ENCODE measurements at regions not wholly inside any gene's neighbourhood (a gene's known extent, or its start where the extent isn't known, plus 50 kb on each side); places are given as distances from the start of the nearest gene placed in this dataset.

- H3K9ac ChIP-seq (ENCODE audit: low read length) = no peak overlapping the region
- H3K4me3 ChIP-seq (ENCODE audit: low read length) = peak overlapping the region; percentile 25
- H3K27ac ChIP-seq (ENCODE audit: low read length) = no peak overlapping the region
- no peaks in the 10 kb centered on the region for H3K36me3 ChIP-seq (ENCODE audit: control insufficient read depth, low read depth, low read length)
- H3K4me1 ChIP-seq (ENCODE audit: control insufficient read depth, low read depth, low read length) = peaks cover 59% of the 10 kb centered on the region
- no peaks in the 10 kb centered on the region for H3K9me3 ChIP-seq (ENCODE audit: control insufficient read depth, low read depth, low read length)
- H3K27me3 ChIP-seq (ENCODE audit: control insufficient read depth, insufficient read depth, low read length) = no peaks in the 10 kb centered on the region
Observed at GRCh38 chr3:28077572-28077971, 163.8 kb upstream of the CMC1 start.

DNA sequence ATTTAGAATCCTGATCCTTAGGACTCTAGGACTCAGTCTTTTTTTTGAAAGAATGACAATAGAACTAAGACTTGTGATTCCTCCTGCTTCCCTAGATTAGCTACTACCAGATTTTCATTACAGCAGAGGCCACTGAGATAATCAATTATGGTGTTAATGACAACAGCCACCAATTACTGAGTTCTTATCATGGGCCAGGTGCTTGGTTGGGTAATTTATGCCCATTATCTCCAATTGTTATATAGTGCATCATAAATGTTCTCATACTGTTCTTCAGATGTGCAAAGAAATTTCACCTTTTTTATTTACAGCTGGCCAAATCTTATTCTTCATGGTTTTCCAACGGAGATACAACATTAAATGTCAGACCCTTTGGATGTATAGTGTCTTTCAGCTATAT lies 162.9 kb upstream of the CMC1 start:
- Histone ChIP-seq H3K27ac (ENCODE audit: low read length) (no peak overlapping the region), H3K9ac (ENCODE audit: low read length) (no peak overlapping the region), H3K27me3 (ENCODE audit: control insufficient read depth, insufficient read depth, low read length) (no peaks in the 10 kb centered on the region), H3K4me1 (ENCODE audit: control insufficient read depth, low read depth, low read length) (peaks cover 59% of the 10 kb centered on the region), H3K36me3 (ENCODE audit: control insufficient read depth, low read depth, low read length) (no peaks in the 10 kb centered on the region), H3K9me3 (ENCODE audit: control insufficient read depth, low read depth, low read length) (no peaks in the 10 kb centered on the region), H3K4me3 (ENCODE audit: low read length) (no peak overlapping the region)

- H3K4me3 ChIP-seq (ENCODE audit: low read length) = no peak overlapping the region
- H3K27ac ChIP-seq (ENCODE audit: low read length) = no peak overlapping the region
- H3K9me3 ChIP-seq (ENCODE audit: control insufficient read depth, low read depth, low read length) = no peaks in the 10 kb centered on the region
- no peaks in the 10 kb centered on the region for H3K36me3 ChIP-seq (ENCODE audit: control insufficient read depth, low read depth, low read length)
- no peaks in the 10 kb centered on the region for H3K27me3 ChIP-seq (ENCODE audit: control insufficient read depth, insufficient read depth, low read length)
- H3K4me1 ChIP-seq (ENCODE audit: control insufficient read depth, low read depth, low read length) = peaks cover 51% of the 10 kb centered on the region
- H3K9ac ChIP-seq (ENCODE audit: low read length) = no peak overlapping the region
Observed at GRCh38 chr3:28080716-28081115, 160.7 kb upstream of the CMC1 start.

- Histone ChIP-seq H3K9me3 (ENCODE audit: control insufficient read depth, low read depth, low read length) (no peaks in the 10 kb centered on the region), H3K27ac (ENCODE audit: low read length) (no peak overlapping the region), H3K4me1 (ENCODE audit: control insufficient read depth, low read depth, low read length) (peaks cover 50% of the 10 kb centered on the region), H3K9ac (ENCODE audit: low read length) (no peak overlapping the region), H3K4me3 (ENCODE audit: low read length) (peak overlapping the region; percentile 28), H3K27me3 (ENCODE audit: control insufficient read depth, insufficient read depth, low read length) (no peaks in the 10 kb centered on the region), H3K36me3 (ENCODE audit: control insufficient read depth, low read depth, low read length) (no peaks in the 10 kb centered on the region)
Observed at GRCh38 chr3:28081533-28081947, 159.9 kb upstream of the CMC1 start.

- Histone ChIP-seq H3K9ac (ENCODE audit: low read length) (no peak overlapping the region), H3K4me1 (ENCODE audit: control insufficient read depth, low read depth, low read length) (no peaks in the 10 kb centered on the region), H3K27ac (ENCODE audit: low read length) (no peak overlapping the region), H3K9me3 (ENCODE audit: control insufficient read depth, low read depth, low read length) (no peaks in the 10 kb centered on the region), H3K36me3 (ENCODE audit: control insufficient read depth, low read depth, low read length) (no peaks in the 10 kb centered on the region), H3K27me3 (ENCODE audit: control insufficient read depth, insufficient read depth, low read length) (no peaks in the 10 kb centered on the region), H3K4me3 (ENCODE audit: low read length) (no peak overlapping the region)
Observed at GRCh38 chr3:28087591-28087990, 153.8 kb upstream of the CMC1 start.

- H3K9ac ChIP-seq (ENCODE audit: low read length) = no peak overlapping the region
- peaks cover 3% of the 10 kb centered on the region for H3K9me3 ChIP-seq (ENCODE audit: control insufficient read depth, low read depth, low read length)
- H3K4me1 ChIP-seq (ENCODE audit: control insufficient read depth, low read depth, low read length) = no peaks in the 10 kb centered on the region
- H3K36me3 ChIP-seq (ENCODE audit: control insufficient read depth, low read depth, low read length) = no peaks in the 10 kb centered on the region
- H3K27ac ChIP-seq (ENCODE audit: low read length) = no peak overlapping the region
- H3K4me3 ChIP-seq (ENCODE audit: low read length) = no peak overlapping the region
- no peaks in the 10 kb centered on the region for H3K27me3 ChIP-seq (ENCODE audit: control insufficient read depth, insufficient read depth, low read length)
Observed at GRCh38 chr3:28088811-28089526, 152.4 kb upstream of the CMC1 start.

DNA sequence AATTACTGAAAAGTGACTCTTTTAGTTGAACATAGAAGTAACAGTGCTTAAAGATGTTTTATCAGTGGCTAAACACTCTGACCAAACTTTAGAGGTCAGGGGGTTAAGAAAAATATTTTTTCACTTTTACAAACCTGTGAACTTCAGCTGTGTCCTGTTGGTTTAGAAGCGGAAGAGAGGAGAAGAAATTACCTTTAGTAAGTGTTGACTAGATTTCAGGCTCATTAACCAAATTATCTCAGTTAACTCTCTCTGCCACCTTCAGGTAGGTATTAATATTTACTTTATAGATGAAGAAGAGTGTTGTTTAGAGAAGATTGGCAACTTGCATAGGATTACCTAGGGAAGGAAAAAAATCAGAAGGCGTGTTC lies 151.9 kb upstream of the CMC1 start:
- no peaks in the 10 kb centered on the region for H3K4me1 ChIP-seq (ENCODE audit: control insufficient read depth, low read depth, low read length)
- H3K36me3 ChIP-seq (ENCODE audit: control insufficient read depth, low read depth, low read length) = no peaks in the 10 kb centered on the region
- peaks cover 3% of the 10 kb centered on the region for H3K9me3 ChIP-seq (ENCODE audit: control insufficient read depth, low read depth, low read length)
- H3K27me3 ChIP-seq (ENCODE audit: control insufficient read depth, insufficient read depth, low read length) = no peaks in the 10 kb centered on the region
- H3K9ac ChIP-seq (ENCODE audit: low read length) = no peak overlapping the region
- H3K4me3 ChIP-seq (ENCODE audit: low read length) = no peak overlapping the region
- H3K27ac ChIP-seq (ENCODE audit: low read length) = no peak overlapping the region

DNA sequence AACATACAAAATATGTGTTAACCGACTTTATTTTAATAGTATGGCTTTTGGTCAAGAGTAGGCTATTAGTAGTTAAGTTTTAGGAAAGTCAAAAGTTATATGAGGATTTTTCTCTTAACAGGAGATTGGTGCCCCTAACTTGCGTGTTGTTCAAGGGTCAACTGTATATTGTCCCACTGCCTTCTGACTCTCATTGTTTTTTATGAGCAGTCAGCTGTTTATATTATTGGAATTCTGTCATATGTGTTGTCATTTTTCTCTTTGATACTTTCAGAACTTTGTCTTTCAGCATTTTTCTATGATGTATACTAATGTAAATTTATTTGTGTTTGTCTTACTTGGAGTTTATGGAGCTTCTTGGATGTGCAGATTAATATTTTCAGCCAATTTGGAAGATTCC lies 142.1 kb upstream of the CMC1 start:
- Histone ChIP-seq H3K9me3 (ENCODE audit: control insufficient read depth, low read depth, low read length) (peaks cover 11% of the 10 kb centered on the region), H3K27ac (ENCODE audit: low read length) (no peak overlapping the region), H3K36me3 (ENCODE audit: control insufficient read depth, low read depth, low read length) (no peaks in the 10 kb centered on the region), H3K9ac (ENCODE audit: low read length) (no peak overlapping the region), H3K4me1 (ENCODE audit: control insufficient read depth, low read depth, low read length) (no peaks in the 10 kb centered on the region), H3K4me3 (ENCODE audit: low read length) (no peak overlapping the region), H3K27me3 (ENCODE audit: control insufficient read depth, insufficient read depth, low read length) (no peaks in the 10 kb centered on the region)

DNA sequence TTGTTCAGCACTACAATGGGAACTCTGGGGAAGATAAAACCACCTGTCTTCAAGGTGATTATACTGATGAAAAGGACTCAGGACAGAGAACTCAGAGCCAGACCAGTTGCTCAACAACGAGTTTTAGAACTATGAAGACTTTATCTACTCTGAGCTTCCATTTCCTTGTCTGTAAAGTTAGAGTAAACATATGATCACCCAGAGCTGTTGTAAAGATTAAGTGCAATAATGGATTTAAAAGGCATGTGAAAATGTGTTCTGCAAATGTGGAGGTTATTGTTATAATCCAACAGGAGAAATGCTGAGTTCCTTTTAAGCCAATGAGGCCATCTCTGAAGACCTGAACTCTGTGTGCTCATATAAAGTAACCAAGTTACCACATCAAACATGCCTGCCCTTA lies 139.7 kb upstream of the CMC1 start:
- no peaks in the 10 kb centered on the region for H3K27me3 ChIP-seq (ENCODE audit: control insufficient read depth, insufficient read depth, low read length)
- no peaks in the 10 kb centered on the region for H3K4me1 ChIP-seq (ENCODE audit: control insufficient read depth, low read depth, low read length)
- H3K9ac ChIP-seq (ENCODE audit: low read length) = no peak overlapping the region
- no peaks in the 10 kb centered on the region for H3K36me3 ChIP-seq (ENCODE audit: control insufficient read depth, low read depth, low read length)
- no peak overlapping the region for H3K27ac ChIP-seq (ENCODE audit: low read length)
- H3K9me3 ChIP-seq (ENCODE audit: control insufficient read depth, low read depth, low read length) = peaks cover 11% of the 10 kb centered on the region
- no peak overlapping the region for H3K4me3 ChIP-seq (ENCODE audit: low read length)

GRCh38 chr3:28103861-28104260 lies 137.6 kb upstream of the CMC1 start:
- Histone ChIP-seq H3K4me1 (ENCODE audit: control insufficient read depth, low read depth, low read length) (no peaks in the 10 kb centered on the region), H3K27me3 (ENCODE audit: control insufficient read depth, insufficient read depth, low read length) (no peaks in the 10 kb centered on the region), H3K36me3 (ENCODE audit: control insufficient read depth, low read depth, low read length) (no peaks in the 10 kb centered on the region), H3K27ac (ENCODE audit: low read length) (no peak overlapping the region), H3K9ac (ENCODE audit: low read length) (no peak overlapping the region), H3K4me3 (ENCODE audit: low read length) (no peak overlapping the region), H3K9me3 (ENCODE audit: control insufficient read depth, low read depth, low read length) (peaks cover 11% of the 10 kb centered on the region)

DNA sequence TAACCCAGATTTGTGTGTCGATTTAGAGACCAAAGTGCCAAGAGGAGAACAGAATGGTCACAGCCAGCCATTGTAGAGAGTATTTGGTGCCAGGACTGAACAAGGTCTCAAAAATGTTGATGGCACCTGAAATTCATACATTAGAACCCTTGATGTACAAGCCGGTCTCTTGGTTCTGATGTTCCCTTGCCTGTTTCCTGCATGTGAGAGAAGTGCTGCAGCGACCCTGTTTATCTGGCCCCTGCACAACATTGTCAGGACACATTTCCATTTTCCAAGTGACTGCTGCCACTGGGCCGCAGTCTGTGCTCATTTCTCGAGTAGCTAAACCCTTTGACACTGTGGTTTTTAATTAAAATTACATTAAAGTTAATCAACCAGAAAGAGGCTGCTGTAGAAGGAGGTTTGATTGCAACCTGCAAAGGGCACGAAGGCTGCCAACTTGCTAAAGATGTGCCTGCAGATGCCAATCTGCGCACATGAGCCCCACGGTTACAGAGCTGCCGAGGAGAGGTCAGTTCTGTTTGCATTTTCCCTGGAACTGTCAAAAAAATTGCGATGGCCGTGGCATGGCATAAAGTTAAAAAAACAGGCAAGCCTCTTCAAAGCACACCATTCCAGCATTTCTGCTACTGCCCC lies 136.4 kb upstream of the CMC1 start:
- Histone ChIP-seq H3K9ac (ENCODE audit: low read length) (no peak overlapping the region), H3K4me3 (ENCODE audit: low read length) (no peak overlapping the region), H3K4me1 (ENCODE audit: control insufficient read depth, low read depth, low read length) (no peaks in the 10 kb centered on the region), H3K27me3 (ENCODE audit: control insufficient read depth, insufficient read depth, low read length) (no peaks in the 10 kb centered on the region), H3K9me3 (ENCODE audit: control insufficient read depth, low read depth, low read length) (peaks cover 3% of the 10 kb centered on the region), H3K36me3 (ENCODE audit: control insufficient read depth, low read depth, low read length) (no peaks in the 10 kb centered on the region), H3K27ac (ENCODE audit: low read length) (no peak overlapping the region)

GRCh38 chr3:28109829-28110228 lies 131.6 kb upstream of the CMC1 start:
- H3K36me3 ChIP-seq (ENCODE audit: control insufficient read depth, low read depth, low read length) = no peaks in the 10 kb centered on the region
- peaks cover 1% of the 10 kb centered on the region for H3K9me3 ChIP-seq (ENCODE audit: control insufficient read depth, low read depth, low read length)
- H3K4me3 ChIP-seq (ENCODE audit: low read length) = no peak overlapping the region
- H3K9ac ChIP-seq (ENCODE audit: low read length) = no peak overlapping the region
- H3K4me1 ChIP-seq (ENCODE audit: control insufficient read depth, low read depth, low read length) = no peaks in the 10 kb centered on the region
- no peaks in the 10 kb centered on the region for H3K27me3 ChIP-seq (ENCODE audit: control insufficient read depth, insufficient read depth, low read length)
- no peak overlapping the region for H3K27ac ChIP-seq (ENCODE audit: low read length)

Measured in iPS-18a (cell line).